Breast epithelium (tissue), 4 donors: ENCODE measurements at regions not wholly inside any gene's neighbourhood (a gene's known extent, or its start where the extent isn't known, plus 50 kb on each side); places are given as distances from the start of the nearest gene placed in this dataset.
"Not testable (repeated sequence)": the region's sequence is repeated elsewhere in the genome, so short reads cannot be mapped to it uniquely, and the experiment has no call there.

Experiments
- DNase-seq, 2 donors: peaks; one replicate each; pipeline ENCODE4 v3.0.0-alpha.2; 2019; ENCODE audit warnings: low spot score in 2 of 2
- H3K27ac ChIP-seq, 2 donors: fragments of 200-600 bp; sonication (generic) in 1 of 2; one replicate each; pipeline ENCODE4 v1.5.1; 2016 to 2019; ENCODE audit warnings: mild to moderate bottlenecking in 1 of 2
- H3K27me3 ChIP-seq, 2 donors: fragments of 200-600 bp; sonication (generic) in 1 of 2; one replicate each; pipeline versions ENCODE4 v1.5.1 to v1.6.0; 2017 to 2019; ENCODE audit warnings: control low read depth in 1 of 2, mild to moderate bottlenecking in 1 of 2
- H3K36me3 ChIP-seq: fragments of 200-600 bp; one replicate; pipeline ENCODE4 v1.5.1; 2019
- H3K4me1 ChIP-seq, 2 donors: fragments of 200-600 bp; sonication (generic); one replicate each; pipeline ENCODE4 v1.5.1; 2016 to 2019; ENCODE audit warnings: control low read depth in 1 of 2
- H3K4me3 ChIP-seq, 3 donors: fragments of 200-600 bp; sonication (generic); 1 replicate in 2 of 3; 2 replicates in 1 of 3; pipeline ENCODE4 v1.5.1; 2016 to 2019; ENCODE audit warnings: mild to moderate bottlenecking in 3 of 3, moderate library complexity in 2 of 3
- H3K9me3 ChIP-seq, 2 donors: fragments of 200-600 bp; sonication (generic) in 1 of 2; one replicate each; pipeline ENCODE4 v1.5.1; 2016 to 2019; ENCODE audit warnings: control low read depth in 1 of 2
- intact Hi-C: fragments of 100-400 bp; cut with DNase I; formaldehyde crosslinking; loops from one replicate; pipeline ENCODE4 v1.15.1; 2023; ENCODE audit warnings: low total_unique reads

DNA sequence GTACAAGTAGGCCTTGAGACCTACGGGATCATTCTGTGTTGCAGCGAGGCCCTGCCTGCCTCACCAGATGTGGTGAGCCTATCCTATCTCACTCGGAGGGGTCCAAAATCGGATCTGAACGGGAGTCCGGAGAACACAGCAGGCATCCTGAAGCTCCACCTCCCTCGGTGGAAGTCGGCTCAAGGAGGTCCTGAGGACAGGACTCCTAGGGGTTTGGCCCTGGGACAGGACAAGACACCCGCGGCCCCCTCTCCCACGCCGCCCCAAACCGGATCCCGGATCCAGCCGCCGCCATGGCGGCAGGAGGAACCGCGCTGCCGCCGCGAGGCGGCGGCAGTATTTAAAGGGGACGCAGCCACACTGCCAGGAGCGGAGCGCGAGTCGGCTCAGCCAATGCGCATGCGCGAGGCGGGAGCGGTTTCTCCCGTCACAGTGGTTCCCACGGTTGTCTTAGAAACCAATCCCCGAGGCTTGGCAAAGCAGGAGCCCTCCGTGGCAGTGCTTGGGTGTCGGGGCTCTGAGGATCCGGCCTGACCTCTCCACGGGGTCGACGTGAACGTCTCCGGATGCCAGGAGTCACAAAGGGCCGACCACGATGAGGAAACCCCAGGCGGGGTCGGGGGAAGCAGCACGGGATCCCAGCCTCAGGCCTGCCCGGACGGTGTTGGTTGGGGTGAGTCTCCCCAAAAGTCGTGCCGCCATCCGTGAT lies 454.6 kb upstream of the ZNG1F start:
- H3K27ac ChIP-seq = peak overlapping the region in 1 of 2 donors; percentile 82
- H3K4me1 ChIP-seq, H3K9me3 ChIP-seq, H3K36me3 ChIP-seq, intact Hi-C loops, H3K27me3 ChIP-seq: not testable (repeated sequence)
- peak in 1 of 2 donors; percentile 20 for DNase-seq
- H3K4me3 ChIP-seq = peak overlapping the region; percentile 38 to 63 (median 46)

DNA sequence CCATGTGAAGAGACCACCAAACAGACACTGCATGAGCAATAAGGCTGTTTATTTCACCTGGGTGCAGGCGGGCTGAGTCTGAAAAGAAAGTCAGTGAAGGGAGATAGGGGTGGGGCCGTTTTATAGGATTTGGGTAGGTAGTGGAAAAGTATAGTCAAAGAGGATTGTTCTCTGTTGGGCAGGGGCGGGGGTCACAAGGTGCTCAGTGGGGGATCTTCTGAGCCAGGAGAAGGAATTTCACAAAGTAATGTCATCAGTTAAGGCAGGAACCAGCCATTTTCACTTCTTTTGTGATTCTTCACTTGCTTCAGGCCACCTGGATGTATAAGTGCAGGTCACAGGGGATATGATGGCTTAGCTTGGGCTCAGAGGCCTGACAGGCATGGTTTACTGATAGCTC lies 444.6 kb upstream of the ZNG1F start:
- H3K27me3 ChIP-seq, H3K4me3 ChIP-seq, H3K36me3 ChIP-seq, H3K27ac ChIP-seq, H3K4me1 ChIP-seq, DNase-seq, intact Hi-C loops, H3K9me3 ChIP-seq: not testable (repeated sequence)

DNA sequence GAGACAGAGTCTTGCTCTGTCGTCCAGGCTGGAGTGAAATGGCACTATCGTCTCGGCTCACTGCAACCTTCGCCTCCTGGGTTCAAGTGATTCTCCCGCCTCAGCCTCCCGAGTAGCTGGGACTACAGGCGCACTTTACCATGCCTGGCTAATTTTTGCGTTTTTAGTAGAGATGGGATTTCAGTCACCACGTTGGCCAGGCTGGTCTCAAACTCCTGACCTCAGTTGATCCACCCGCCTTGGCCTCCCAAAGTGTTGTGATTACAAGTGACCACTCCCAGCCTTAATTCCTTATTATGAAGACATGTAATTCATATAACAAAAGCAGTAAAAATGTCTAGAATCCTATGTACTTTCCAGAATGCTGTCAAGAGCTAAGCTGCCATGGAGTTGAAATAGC lies 434.5 kb upstream of the ZNG1F start:
- DNase-seq, H3K27me3 ChIP-seq, H3K36me3 ChIP-seq, H3K27ac ChIP-seq, H3K9me3 ChIP-seq, H3K4me1 ChIP-seq, H3K4me3 ChIP-seq, intact Hi-C loops: not testable (repeated sequence)

DNA sequence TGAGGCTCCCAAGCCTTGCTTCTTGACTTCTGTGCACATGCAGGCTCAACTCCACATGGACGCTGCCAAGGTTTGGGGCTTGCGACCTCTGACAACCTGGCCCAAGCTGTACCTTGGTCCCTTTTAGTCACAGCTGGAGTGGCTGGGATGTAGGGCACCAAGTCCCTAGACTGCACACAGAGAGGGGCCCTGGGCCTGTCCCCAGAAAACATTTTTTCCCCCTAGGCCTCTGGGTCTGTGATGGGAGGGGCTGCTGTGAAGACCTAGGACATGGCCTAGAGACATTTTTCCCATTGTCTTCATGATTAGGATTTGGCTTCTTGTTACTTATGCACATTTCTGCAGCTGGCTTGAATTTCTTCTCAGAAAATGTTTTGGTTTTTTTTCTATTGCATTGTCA lies 430.1 kb upstream of the ZNG1F start:
- H3K27me3 ChIP-seq, intact Hi-C loops, H3K4me1 ChIP-seq, DNase-seq, H3K27ac ChIP-seq, H3K4me3 ChIP-seq, H3K36me3 ChIP-seq, H3K9me3 ChIP-seq: not testable (repeated sequence)

DNA sequence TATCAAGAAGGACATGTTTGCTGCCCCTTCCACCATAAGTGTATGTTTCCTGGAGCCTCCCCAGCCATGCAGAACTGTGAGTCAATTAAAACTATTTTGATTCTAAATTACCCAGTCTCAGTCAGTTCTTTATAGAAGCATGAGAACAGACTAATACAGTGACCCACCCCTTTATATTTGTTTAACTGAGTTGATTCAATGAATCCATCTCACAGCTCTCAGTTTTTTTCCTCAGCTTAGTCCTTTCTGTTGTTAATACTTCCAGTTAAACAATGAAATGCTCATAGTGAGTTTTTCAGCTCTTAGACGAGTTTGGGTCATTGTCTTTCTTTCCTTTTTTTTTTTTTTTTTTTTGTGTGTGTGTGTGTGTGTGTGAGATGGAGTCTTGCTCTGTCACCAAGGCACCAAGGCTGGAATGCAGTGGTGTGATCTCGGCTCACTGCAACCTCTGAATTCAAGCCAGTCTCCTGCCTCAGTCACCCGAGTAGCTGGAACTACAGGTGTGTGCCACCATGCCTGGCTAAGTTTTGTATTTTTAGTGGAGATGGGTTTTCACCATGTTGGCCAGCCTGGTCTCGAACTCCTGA lies 417.9 kb upstream of the ZNG1F start:
- H3K4me3 ChIP-seq, intact Hi-C loops, H3K9me3 ChIP-seq, H3K27ac ChIP-seq, H3K27me3 ChIP-seq, DNase-seq, H3K4me1 ChIP-seq, H3K36me3 ChIP-seq: not testable (repeated sequence)

DNA sequence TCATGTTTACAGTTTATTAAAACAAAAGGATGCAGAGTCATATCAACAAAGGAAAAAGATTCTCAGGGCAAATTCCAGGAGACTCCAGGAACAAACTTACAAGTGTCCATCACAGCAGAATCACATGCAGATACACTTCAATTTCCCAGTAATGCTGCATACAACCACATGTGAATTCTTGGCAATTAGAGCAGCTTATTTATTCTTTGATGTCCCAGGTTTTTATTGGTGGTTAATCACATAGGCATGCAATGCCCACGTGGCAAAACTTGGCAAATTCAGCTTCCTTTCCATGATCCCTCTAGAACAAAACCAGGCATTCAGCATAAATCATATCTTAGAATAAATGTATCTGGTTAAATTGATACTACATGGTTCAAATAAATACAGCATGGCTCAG lies 376.5 kb upstream of the ZNG1F start:
- DNase-seq, H3K9me3 ChIP-seq, H3K4me3 ChIP-seq, intact Hi-C loops, H3K36me3 ChIP-seq, H3K27me3 ChIP-seq, H3K27ac ChIP-seq, H3K4me1 ChIP-seq: not testable (repeated sequence)
